ENCODE measurements at regions not wholly inside any gene's neighbourhood (a gene's known extent, or its start where the extent isn't known, plus 50 kb on each side); places are given as distances from the start of the nearest gene placed in this dataset.

DNA sequence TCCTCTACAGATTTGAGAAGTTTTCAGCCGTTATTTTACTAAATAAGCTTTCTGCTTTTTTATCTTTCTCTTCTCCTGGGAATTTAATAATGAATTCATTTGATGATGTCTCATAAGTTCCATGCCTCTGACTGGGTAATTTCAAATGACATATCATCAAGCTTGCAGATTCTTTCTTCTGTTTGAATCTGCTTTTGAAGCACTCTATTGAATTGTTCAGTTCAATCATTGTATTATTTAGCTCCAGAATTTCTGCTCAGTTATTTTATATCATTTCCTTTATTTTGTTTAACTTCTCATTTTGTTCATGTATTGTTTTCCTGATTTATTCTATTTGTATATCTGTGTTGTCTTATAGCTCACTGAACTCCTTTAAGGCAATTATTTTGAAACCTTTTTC, 196.9 kb upstream of the CNTNAP2 start:
- no peaks in the 10 kb centered on the region for H3K36me3 ChIP-seq
- no peak for TF ChIP-seq POLR2A (IDR thresholded peaks at IDR 0.05)
- intact Hi-C loops (cut with DNase I; ENCODE audit: low total_unique reads): no loop called here

DNA sequence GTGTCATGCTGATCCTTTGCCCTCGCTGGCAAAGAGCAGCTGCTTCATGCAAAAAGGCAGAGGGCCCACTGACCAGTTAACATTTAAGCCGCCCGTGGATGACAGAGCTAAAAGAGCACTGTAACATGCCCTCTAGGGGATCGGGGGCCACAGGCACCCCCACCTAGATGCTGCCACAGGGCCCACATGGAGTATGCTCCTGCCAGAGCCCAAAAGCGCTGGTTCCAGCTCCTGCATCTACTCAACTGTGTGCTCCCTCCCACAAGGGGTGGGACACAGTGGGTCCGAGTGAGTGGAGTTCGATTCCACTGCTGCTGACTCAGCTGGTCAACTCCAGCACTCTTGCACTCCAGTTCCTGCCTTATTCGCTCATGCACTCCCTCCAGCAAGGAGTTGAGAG, 199.8 kb upstream of the CNTNAP2 start:
- intact Hi-C loops (cut with DNase I; ENCODE audit: low total_unique reads): no loop called here
- Histone ChIP-seq H3K36me3 (no peaks in the 10 kb centered on the region), H3K4me3 (no peak overlapping the region), H3K4me1 (no peaks in the 10 kb centered on the region), H3K27me3 (no peaks in the 10 kb centered on the region), H3K9me3 (peaks cover 0 to 25% of the 10 kb centered on the region in 2 donors), H3K27ac (no peak overlapping the region)
- no peak for TF ChIP-seq POLR2A (IDR thresholded peaks at IDR 0.05)
- TF ChIP-seq POLR2AphosphoS5 (IDR thresholded peaks at IDR 0.05): no peak
- TF ChIP-seq, protein P1, sequence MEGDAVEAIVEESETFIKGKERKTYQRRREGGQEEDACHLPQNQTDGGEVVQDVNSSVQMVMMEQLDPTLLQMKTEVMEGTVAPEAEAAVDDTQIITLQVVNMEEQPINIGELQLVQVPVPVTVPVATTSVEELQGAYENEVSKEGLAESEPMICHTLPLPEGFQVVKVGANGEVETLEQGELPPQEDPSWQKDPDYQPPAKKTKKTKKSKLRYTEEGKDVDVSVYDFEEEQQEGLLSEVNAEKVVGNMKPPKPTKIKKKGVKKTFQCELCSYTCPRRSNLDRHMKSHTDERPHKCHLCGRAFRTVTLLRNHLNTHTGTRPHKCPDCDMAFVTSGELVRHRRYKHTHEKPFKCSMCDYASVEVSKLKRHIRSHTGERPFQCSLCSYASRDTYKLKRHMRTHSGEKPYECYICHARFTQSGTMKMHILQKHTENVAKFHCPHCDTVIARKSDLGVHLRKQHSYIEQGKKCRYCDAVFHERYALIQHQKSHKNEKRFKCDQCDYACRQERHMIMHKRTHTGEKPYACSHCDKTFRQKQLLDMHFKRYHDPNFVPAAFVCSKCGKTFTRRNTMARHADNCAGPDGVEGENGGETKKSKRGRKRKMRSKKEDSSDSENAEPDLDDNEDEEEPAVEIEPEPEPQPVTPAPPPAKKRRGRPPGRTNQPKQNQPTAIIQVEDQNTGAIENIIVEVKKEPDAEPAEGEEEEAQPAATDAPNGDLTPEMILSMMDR (IDR thresholded peaks at IDR 0.05): no peak
- DNase-seq (ENCODE audit: low spot score in 2 of 2): no peak

More for the DNA sequence above, 196.9 kb upstream of the CNTNAP2 start:
- no peak for DNase-seq (ENCODE audit: low spot score in 2 of 2)
- Histone ChIP-seq H3K4me3 (no peak overlapping the region), H3K4me1 (no peaks in the 10 kb centered on the region), H3K9me3 (peaks cover 0 to 25% of the 10 kb centered on the region in 2 donors), H3K27me3 (no peaks in the 10 kb centered on the region), H3K27ac (no peak overlapping the region)

DNA sequence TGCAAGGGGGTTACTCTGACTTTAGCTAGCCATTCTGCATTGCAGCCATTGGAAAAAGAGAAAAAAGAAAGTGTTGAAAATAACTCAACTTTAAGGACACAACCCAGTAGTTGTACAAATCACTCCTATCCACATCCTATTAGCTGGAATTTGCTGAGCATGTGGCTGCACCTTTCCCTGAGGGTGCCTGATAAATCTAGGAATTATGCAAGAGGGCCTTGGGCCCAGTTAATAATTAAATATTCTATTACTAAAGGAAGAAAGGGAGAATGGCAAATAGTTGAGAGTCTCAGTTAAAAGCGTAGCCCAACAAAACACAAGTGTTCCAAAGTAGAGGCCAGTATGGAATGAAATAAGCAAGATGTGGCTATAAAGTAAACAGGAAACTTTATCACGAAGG, 200.9 kb upstream of the CNTNAP2 start:
- Histone ChIP-seq H3K4me3 (no peak overlapping the region), H3K4me1 (no peaks in the 10 kb centered on the region), H3K27me3 (no peaks in the 10 kb centered on the region), H3K36me3 (no peaks in the 10 kb centered on the region), H3K9me3 (peaks cover 0 to 25% of the 10 kb centered on the region in 2 donors), H3K27ac (no peak overlapping the region)
- no peak for DNase-seq (ENCODE audit: low spot score in 2 of 2)
- TF ChIP-seq, protein P1 (IDR thresholded peaks at IDR 0.05): no peak
- TF ChIP-seq POLR2A (IDR thresholded peaks at IDR 0.05) (no peak), POLR2AphosphoS5 (IDR thresholded peaks at IDR 0.05) (no peak)
- intact Hi-C loops (cut with DNase I; ENCODE audit: low total_unique reads): no loop called here

DNA sequence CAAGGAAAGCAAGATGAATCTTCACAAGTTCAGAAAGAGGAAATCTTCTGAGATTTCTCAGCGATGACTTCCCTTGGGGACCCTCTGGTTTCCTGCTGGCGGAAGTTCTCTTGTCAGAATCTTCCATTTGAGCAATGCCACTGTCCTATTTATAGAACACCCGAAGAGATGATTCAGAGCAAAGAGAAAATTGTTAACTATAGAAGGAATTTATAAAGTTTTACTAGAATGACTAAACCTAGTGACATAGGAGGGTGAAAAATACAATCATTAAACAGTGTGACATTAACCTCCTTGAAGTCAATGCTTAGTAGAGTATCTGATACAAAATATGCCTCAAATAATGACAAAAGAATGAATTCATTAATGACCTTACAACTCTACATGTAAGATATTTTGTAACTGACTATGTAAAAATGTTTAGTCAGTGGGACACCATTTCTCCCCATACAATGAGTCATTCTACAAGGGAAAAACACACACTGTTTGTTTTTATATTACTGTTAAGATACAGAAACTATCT, 206.5 kb upstream of the CNTNAP2 start:
- H3K9me3 ChIP-seq: no peaks in the 10 kb centered on the region
- TF ChIP-seq POLR2A (IDR thresholded peaks at IDR 0.05): no peak
- TF ChIP-seq, protein P1 (IDR thresholded peaks at IDR 0.05): no peak
- TF ChIP-seq POLR2AphosphoS5 (IDR thresholded peaks at IDR 0.05): no peak
- H3K4me1 ChIP-seq: no peaks in the 10 kb centered on the region
- DNase-seq (ENCODE audit: low spot score in 2 of 2): no peak
- no peaks in the 10 kb centered on the region for H3K27me3 ChIP-seq
- H3K36me3 ChIP-seq: no peaks in the 10 kb centered on the region
- H3K4me3 ChIP-seq: no peak overlapping the region
- H3K27ac ChIP-seq: no peak overlapping the region
- intact Hi-C loops (cut with DNase I; ENCODE audit: low total_unique reads): no loop called here

DNA sequence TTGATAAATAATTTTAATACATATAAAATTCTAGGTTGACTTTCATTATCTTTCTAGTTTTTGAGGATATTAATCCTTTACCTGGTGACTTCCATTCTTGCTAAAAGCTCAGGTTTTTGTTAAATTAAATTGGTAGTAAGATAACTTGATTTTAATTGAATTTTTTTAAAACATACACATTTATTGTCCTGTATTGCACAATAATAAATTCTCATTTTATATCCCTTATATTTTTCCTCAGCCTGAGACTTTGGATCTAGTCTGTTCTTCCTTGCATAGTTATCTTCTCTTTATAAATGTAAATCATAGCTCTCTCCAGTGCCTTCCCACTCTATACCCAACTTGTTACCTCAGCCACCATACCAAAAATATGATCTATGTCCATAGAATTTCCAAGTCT, 212.9 kb upstream of the CNTNAP2 start:
- intact Hi-C loops (cut with DNase I; ENCODE audit: low total_unique reads): no loop called here
- Histone ChIP-seq H3K27ac (no peak overlapping the region), H3K4me1 (no peaks in the 10 kb centered on the region), H3K9me3 (peaks cover 9 to 20% of the 10 kb centered on the region in 2 donors), H3K36me3 (no peaks in the 10 kb centered on the region), H3K4me3 (no peak overlapping the region), H3K27me3 (no peaks in the 10 kb centered on the region)
- DNase-seq (ENCODE audit: low spot score in 2 of 2): no peak
- TF ChIP-seq POLR2AphosphoS5 (IDR thresholded peaks at IDR 0.05) (no peak), POLR2A (IDR thresholded peaks at IDR 0.05) (no peak)
- TF ChIP-seq, protein P1 (IDR thresholded peaks at IDR 0.05): no peak

DNA sequence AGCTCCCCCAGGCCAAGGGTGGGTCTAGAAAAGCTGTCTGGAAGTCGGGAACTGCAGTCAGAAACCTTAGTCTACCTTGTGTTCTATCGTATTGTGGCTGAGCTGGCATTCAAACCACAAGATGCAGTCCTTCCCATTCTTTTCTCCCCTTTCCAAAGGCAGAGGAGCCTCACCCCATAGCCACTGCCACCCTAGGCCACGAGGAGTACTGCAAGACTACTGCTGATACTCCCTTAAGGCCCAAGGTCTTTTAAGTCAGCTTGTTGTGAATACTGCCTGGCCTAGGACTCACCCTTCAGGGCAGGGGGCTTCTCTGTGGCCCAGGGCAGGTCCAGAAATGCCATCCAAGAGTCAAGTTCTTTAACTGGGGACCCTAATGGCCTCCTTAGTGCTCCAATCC, 214.5 kb upstream of the CNTNAP2 start:
- intact Hi-C loops (cut with DNase I; ENCODE audit: low total_unique reads): no loop called here
- no peak for DNase-seq (ENCODE audit: low spot score in 2 of 2)
- TF ChIP-seq, protein P1 (IDR thresholded peaks at IDR 0.05): no peak

More for the DNA sequence above, 214.5 kb upstream of the CNTNAP2 start:
- Histone ChIP-seq H3K27ac (no peak overlapping the region), H3K9me3 (peaks cover 9 to 32% of the 10 kb centered on the region in 2 donors), H3K4me3 (no peak overlapping the region), H3K36me3 (no peaks in the 10 kb centered on the region), H3K4me1 (no peaks in the 10 kb centered on the region), H3K27me3 (no peaks in the 10 kb centered on the region)

All from breast epithelium (tissue), 4 donors.